ENCODE measurements at regions not wholly inside any gene's neighbourhood (a gene's known extent, or its start where the extent isn't known, plus 50 kb on each side); places are given as distances from the start of the nearest gene placed in this dataset.

- no peak for DNase-seq (ENCODE audit: low read depth)
- Histone ChIP-seq H3K36me3 (ENCODE audit: control insufficient read depth, insufficient read depth, low read length) (no peaks in the 10 kb centered on the region), H3K27me3 (ENCODE audit: control insufficient read depth, insufficient read depth, low read length) (no peaks in the 10 kb centered on the region), H3K4me3 (ENCODE audit: low read depth, low read length) (no peak overlapping the region)
- TF ChIP-seq CTCF (IDR thresholded peaks at IDR 0.05; ENCODE audit: insufficient read depth, low read length, poor library complexity, severe bottlenecking) = no peak
These were observed 54.8 kb upstream of the TCF7L2 start for GRCh38 chr10:112895292-112895691.

GRCh38 chr10:112896273-112896672 lies 53.8 kb upstream of the TCF7L2 start:
- Histone ChIP-seq H3K36me3 (ENCODE audit: control insufficient read depth, insufficient read depth, low read length) (no peaks in the 10 kb centered on the region), H3K4me3 (ENCODE audit: low read depth, low read length) (no peak overlapping the region), H3K27me3 (ENCODE audit: control insufficient read depth, insufficient read depth, low read length) (no peaks in the 10 kb centered on the region)
- TF ChIP-seq CTCF (IDR thresholded peaks at IDR 0.05; ENCODE audit: insufficient read depth, low read length, poor library complexity, severe bottlenecking) = no peak
- DNase-seq (ENCODE audit: low read depth) = no peak

GRCh38 chr10:112896722-112897121 lies 53.3 kb upstream of the TCF7L2 start:
- Histone ChIP-seq H3K27me3 (ENCODE audit: control insufficient read depth, insufficient read depth, low read length) (no peaks in the 10 kb centered on the region), H3K36me3 (ENCODE audit: control insufficient read depth, insufficient read depth, low read length) (no peaks in the 10 kb centered on the region), H3K4me3 (ENCODE audit: low read depth, low read length) (no peak overlapping the region)
- DNase-seq (ENCODE audit: low read depth) = no peak
- TF ChIP-seq CTCF (IDR thresholded peaks at IDR 0.05; ENCODE audit: insufficient read depth, low read length, poor library complexity, severe bottlenecking) = no peak

- H3K27me3 ChIP-seq (ENCODE audit: control insufficient read depth, insufficient read depth, low read length) = no peaks in the 10 kb centered on the region
- peak; percentile 54 for DNase-seq (ENCODE audit: low read depth)
- no peaks in the 10 kb centered on the region for H3K36me3 ChIP-seq (ENCODE audit: control insufficient read depth, insufficient read depth, low read length)
- H3K4me3 ChIP-seq (ENCODE audit: low read depth, low read length) = peak overlapping the region; percentile 30
- no peak for TF ChIP-seq CTCF (IDR thresholded peaks at IDR 0.05; ENCODE audit: insufficient read depth, low read length, poor library complexity, severe bottlenecking)
These were observed 51.3 kb upstream of the TCF7L2 start for GRCh38 chr10:112898540-112899390.

- no peaks in the 10 kb centered on the region for H3K27me3 ChIP-seq (ENCODE audit: control insufficient read depth, insufficient read depth, low read length)
- no peaks in the 10 kb centered on the region for H3K36me3 ChIP-seq (ENCODE audit: control insufficient read depth, insufficient read depth, low read length)
- no peak for DNase-seq (ENCODE audit: low read depth)
- peak overlapping the region; percentile 30 for H3K4me3 ChIP-seq (ENCODE audit: low read depth, low read length)
- no peak for TF ChIP-seq CTCF (IDR thresholded peaks at IDR 0.05; ENCODE audit: insufficient read depth, low read length, poor library complexity, severe bottlenecking)
These were observed 50.5 kb upstream of the TCF7L2 start for GRCh38 chr10:112899391-112900065.
